ENCODE measurements at regions not wholly inside any gene's neighbourhood (a gene's known extent, or its start where the extent isn't known, plus 50 kb on each side); places are given as distances from the start of the nearest gene placed in this dataset.

DNA sequence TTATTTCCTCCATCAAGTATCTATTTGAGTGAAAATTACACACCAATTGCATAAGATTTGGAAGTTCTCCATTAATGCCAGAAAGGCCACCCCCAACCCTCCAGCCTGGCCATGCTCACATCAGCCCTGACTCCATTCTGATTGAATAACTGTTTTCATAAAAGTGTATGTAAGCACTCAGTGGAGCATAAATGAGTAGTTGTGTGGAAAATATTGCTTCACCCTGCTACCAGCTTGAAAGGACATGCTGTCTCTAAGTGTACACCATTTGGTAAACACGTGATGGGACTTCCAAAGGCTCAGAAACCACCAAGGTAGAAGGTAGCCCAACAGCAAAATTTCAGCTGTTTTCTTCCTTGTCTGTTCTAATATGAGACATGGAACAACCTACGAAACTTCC is 393.8 kb downstream of the ZNF385D start:
- no peak for DNase-seq

DNA sequence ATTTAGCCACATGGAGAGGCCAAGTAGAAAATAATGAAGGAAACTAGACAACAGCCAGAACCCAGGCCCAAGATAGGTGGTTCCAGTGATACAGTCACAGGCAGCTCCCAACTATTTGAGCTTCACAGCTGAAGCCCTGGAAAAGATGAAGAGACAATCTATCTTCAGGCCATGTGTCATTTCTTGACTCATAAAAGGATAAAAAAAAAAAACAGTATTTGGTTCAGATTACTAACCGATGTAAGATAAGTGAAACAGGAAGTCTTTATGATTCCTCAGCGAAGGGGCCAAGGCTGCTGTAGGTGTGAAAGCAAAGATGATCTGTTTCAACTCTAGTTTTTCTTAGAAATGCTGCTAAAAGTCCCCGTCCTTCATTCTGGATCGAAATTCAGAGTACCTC is 394.6 kb downstream of the ZNF385D start:
- no peak for DNase-seq

DNA sequence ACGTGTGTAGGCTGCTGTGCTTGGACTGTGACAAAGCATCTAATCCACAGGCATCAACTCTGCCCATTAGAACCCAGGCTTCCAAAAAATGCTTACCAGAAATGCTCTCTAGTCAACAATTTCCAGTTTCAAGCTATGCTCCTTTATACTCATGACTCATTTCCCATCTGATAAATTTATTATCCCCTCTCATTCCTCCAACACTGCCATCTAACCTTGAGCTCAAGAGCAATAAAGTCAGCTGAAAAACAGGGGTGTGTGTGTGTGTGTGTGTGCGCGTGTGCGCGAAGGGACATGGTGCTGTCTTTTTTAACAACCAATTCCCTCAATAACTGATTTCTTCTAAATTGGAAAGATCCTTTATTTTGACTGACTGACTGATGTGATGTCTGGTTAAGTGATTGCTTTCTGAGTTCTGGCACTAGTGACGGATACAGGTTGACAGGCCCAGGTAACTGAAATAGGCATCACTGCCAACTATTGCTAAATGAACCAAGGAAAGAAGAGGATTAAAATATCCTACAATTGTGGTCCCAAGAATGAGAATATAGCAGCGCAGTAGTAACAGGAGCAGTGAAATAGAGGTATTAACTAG is 405.5 kb downstream of the ZNF385D start:
- DNase-seq, result no peak

DNA sequence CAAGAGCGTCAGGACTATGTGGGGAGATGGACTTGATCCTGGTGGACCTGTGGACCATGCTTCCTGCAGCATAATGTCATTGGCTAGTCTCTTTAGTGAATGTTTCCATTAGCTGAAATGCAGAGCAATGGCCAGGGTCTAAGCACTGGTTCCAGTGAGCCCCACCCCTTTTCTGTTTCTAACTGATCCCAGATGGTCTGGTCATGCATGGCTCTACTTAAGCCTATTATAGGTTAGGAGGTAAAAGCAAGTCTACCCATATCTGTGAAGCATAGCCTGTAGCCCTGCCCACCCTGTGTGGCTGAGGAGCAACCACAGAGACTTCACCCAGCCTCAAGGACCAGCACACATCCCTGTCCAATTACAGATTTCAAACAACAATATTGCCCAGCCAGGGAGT is 419.2 kb downstream of the ZNF385D start:
- no peak for DNase-seq

DNA sequence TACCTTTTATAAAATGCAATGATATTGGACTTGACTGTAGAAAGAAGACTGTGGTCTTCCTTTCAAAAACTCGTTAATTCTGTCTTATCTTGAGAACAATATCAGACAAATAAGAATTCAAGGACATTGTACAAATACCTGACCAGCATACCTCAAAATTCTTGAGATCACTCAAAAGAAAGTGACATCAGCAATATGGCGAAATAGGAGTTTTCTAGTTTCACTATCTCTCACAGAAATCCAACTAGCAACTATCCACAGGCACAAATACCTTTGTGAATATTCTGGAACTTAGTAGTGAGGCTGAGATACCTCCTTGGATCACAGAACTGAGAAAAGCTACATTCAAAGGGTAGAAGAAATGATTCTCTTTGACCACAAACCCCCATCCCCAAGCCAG is 419.7 kb downstream of the ZNF385D start:
- no peak for DNase-seq

DNA sequence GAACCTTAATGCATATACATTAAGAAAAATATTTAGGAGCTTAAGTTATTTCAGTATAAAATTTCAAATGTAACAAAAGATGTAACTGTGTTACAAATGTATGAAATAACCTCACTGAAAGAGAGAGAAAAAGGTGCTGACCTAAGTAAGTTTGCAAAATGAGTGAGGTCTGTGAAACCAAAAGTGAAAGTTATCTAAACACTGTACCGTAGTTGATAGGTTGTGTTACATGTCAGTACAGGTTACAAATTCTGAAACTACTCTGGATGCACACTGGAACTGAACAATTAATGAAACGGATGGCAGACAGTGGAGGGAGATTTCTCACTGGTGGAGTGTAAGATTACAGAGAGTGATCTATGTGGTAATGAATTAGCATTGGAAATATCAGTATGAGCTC is 420.7 kb downstream of the ZNF385D start:
- DNase-seq, result no peak

DNA sequence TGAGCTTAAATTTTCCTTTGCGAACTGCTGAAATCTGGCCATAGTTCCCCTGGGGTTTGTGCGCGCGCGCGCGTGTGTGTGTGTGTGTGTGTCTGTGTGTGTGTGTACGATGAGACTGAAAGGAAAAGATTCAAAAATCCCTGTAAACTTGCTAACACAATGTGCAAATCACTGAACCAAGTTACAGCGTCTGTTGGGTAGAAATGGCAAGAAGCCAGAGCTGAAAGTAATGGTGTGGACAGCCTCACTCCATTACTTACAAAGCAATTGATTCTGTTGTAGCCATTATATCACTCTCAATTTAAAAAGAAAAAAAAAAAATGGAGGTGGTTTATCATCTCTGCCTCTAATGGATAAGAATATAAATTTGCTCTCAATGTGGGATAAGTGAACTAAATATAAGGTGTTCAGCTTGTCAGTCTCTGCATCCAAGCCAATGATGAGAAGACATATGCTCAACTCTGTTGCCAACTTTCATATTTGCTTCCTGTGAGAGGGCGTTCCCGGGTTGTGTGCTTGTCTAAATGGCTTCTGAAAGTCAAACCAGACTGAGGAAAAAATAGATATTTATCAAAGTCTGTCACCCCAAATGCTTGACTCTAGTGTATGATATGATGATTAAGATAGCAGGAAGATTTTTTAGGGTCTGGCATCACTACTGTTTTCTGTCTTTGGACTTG is 422.2 kb downstream of the ZNF385D start:
- DNase-seq, result no peak

DNA sequence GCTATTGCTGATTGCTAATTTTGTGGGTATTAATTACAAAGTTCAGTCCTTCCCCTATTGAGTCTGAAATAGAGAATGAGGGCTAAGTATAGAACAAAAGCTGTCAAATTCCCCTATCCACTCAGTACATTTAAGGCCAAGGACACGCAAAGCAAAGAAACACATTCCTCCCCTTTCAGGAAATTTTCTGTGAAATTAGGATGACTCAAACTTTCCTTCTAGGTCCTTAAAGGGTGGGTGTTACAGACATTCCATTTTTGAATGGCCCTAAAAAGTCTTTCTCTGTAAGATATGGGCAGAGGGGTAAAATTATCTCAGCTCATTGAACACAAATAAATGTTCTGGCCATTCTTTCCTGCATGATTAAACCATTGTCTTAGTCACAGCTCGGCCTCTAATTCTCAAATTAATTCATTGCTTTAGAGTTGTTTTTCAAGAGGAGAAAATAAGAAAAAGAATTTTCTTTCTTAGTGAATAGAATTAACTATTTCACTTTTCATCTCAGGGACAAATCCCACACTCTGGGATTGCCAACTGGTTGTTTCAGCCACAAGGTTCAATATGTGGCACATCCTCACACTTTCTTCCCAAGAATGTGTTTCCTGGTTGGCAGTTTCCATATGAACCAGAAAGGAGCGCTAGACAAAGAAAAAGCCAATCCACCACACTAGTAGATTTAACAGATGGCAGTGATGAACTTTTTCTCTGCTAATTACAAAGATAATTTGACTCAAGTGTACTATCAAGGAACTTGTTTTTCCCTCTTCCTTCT is 424.1 kb downstream of the ZNF385D start:
- no peak for DNase-seq

DNA sequence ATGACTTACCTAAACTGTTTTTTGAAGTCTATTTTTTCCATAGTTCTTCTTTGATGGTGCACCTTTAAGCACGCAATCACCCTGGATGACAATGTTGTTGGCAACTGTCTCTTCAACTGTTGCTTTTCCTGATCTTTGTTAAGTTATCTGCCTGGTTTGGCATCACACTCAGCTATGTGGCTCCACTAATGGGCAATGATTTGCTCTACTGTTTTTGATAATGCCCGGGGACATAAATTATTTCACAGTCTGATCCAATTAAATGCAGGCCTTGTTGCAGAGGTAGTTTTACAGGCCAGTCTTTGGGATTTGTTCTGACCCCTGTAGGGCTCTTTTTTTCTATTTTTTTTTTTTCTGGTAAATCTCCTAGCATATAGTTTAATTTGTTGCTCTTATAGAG is 436.3 kb downstream of the ZNF385D start:
- DNase-seq, result no peak

DNA sequence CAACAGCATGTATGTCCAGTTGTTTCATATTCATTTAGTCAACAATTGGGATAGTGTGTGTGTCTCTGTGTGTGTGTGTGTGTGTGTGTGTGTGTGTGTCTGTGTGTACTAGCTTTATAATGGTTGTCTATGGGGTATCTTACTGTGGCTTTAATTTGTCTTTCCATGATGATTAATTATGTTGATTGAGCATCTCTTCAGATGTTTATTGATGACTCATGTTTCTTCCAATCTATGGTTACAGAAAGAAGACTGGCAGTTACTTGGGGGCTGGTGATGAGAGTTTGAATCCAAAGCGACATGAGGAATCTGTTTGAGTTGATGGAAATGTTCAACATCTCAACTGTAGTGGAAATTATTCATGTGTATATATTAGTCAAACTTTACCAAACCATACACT is 440.1 kb downstream of the ZNF385D start:
- DNase-seq, result no peak

DNA sequence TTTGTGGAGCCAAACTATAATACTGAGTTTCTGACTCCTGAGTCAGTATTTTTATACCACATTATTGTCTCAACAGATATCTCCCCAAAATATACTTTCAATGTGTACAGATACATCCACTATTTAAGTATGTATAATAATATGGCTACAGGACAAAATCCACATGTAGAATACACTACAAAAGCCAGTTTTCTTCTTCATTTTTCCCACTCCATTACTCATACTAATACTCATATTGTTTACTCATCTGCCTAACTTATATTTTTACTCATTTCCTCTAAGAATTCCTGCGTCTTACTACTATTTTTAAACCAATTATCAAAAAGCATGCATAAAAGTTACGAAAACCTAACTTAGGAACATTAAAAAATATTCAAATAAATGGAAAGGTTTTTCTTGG is 440.8 kb downstream of the ZNF385D start:
- no peak for DNase-seq

DNA sequence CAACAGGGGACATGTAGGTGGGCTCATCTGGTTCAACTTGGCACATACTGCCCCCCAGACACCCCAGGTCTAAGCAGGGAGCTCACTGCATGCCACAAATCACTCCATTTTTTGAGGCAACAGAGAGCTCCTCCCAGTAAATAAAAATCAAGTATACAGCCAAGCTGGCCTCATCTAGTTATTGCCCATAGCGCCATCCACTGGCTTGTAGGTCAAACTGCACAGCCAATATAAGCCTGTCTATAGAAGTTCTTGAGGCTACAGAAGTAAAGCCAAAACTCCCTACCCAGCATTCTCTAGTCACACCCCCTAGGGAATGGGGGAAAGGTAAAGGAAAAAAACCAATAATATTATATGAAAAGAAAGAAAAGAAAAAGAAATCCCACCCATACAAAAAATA is 453.7 kb downstream of the ZNF385D start:
- DNase-seq, result no peak

DNA sequence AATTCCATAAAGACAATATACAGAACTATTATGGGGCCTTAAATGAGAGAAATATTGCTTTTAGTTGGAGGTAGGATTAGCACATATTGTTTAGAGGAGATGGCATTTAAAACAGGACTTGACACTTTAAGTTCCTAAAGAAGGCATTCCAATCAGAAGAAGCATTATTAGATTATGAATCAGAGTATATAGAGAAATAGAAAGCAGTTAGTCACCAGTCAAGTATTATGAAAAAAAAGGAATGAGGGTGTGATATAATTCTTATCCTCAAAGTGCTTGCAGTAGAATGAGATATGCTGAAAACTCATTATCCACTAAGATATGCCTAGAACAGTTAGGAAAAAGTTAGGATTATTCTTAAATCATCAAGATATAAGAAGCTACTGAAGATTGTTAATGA is 456.2 kb downstream of the ZNF385D start:
- DNase-seq, result no peak

DNA sequence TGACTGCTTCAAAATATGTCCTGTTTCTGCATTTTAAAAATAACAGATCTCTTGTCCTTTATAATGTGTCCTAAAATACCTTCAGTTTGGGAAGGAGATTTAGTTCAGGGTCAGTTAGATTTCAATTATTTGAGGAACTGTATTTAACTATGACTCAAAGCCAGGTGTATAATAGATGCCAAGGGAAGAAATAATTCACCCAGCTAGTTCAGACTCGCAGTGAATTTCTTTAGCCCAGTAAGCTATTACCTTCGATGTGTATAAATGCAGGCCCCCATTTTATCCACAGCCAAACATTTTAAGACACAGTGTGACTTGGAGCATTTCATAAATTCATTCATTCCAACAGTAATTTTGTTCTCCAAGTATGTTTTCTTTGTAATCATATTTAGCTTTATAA is 458.0 kb downstream of the ZNF385D start:
- no peak for DNase-seq

DNA sequence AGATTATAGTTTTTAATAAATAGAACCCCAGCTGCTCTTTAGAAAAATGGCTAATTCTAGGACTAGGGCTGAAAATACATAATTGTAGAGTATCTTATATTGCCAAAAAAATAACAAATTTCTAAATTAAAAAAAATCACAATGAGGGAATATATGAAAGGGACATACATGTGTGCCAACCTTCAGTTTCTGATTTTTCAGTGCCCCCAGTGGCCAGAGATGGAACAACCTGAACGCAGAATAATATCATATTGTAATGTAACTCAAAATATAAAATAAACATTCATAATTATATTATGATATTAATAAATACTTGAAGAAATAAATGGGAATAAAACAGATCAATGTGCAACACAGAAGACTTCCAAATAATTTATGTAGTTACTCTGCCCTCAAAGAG is 460.5 kb downstream of the ZNF385D start:
- no peak for DNase-seq

DNA sequence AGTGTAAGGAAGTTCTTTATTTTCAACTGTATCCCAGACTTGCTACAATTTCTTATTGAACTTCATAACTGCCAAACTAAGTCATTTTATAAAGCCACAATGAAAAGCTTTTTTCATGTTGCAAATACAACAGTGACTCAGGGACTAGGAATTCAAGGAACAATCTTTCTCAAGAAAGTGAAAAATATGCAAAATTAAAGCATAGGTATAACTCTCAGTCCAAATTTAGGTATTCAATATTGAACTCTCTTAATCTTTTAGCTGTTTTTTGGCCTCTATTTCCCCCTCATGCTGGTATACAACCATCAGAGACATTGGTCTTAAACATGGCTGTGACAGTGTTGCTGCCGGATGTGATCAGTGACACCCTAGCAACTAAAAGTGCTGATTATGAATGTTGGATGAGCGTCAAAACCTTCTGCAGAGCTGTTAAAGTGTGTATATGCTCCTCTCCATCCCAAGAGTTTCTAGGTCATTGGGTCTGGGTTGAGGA is 476.9 kb downstream of the ZNF385D start:
- DNase-seq, result no peak

DNA sequence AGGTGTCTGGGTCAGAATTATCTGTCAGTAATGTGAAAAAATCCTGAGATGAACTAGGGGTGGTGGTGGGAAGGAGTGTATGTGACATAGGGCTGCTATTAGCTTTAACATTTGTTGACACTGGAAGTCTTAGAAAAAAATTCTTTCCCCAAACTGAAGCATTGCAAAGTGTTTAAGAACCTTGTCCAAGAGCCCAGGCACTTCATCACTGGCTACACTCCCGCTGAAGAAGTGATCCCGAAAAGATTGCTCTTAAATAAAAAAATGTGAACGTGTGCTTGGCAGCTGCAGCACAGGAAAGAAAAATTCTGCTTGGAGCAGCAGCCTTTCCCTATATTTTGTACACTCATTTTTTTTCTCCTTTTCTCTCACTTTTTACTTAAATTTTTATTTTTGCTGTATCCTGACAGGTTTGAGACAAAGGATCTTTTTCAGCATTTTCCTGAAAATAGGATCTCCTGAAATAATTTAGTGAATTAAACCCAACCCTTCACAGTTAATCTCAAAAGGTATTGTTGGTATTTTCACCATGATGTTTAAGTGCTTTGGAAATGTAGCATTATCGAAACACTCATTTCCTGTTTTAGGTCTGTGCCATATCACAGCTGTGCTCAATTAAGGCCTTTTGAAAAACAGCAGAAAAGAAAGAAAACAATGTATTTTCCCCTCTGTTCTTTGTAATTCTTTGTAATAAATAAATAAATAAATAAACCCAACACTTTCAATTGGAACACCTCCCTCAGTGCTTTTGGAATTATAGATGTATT is 477.6 kb downstream of the ZNF385D start:
- DNase-seq, result no peak

DNA sequence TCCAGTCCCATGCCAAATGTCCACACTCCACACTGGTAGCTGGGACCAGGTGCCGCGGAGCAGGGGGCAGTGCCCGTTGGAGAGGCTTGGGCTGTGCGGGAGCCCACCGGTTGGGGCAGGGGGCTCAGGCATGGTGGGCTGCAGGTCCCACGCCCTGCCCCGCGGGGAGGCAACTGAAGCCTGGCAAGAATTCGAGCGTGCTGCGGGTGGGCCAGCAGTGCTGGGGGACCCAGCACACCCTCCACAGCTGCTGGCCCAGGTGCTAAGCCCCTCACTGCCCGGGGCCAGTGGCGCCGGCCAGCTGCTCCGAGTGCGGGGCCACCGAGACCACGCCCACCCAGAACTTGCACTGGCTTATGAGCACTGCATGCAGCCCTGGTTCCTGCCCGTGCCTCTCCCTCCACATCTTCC is 479.4 kb downstream of the ZNF385D start:
- no peak for DNase-seq

DNA sequence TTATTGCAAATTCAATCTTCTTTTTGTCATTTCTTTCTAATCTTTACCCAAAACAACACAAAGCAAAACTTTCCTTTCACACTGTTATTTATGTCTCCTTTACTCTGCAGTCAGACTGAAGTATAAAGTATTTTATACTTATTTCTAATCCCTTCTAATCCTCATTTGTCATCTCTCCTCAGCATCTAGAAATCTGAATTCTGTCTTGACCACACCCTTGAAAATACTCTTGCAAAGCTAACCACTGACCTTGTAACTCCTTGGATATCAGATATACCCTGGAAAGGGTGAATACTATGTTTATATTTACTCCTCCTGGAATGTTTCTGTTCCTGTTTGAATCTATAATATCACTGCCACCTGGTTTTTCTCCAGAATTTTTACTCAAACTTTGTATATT is 481.1 kb downstream of the ZNF385D start:
- no peak for DNase-seq

DNA sequence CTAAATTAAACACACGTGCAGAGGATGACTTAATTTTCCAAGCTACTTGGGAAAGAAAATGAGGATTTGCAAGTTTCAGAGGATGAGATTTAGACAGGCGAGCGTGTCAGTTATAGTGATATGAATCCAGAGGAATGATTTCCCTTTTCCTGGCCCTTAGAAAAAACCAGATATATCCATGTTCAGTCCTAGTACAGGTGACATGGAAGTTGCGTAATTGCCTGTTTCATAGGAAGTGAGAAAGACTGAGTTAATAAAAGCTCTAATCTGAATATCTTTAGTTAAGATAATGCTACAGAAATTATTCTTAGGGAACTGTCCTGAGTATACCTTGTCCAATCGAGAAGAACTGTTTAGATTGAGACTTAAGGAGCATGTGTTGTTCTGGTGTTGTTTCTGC is 490.5 kb downstream of the ZNF385D start:
- no peak for DNase-seq

DNA sequence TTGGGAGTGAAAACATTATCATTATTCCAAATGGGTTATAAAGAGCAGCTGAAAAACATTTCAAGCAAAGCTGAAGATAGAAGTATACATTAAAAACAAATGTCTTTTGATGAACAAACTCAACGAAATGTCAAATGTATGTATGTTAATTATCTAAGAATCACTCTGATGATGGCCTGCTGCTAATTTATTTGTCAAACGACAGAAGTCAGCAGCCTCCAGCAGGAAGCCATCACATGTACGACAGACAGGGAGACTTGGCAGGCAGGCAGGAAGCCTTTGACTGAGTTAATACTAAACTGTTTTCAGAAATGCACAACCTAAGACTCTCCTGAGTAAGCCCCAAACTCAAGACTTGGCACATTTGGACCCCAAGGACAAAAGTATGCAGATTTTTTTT is 491.1 kb downstream of the ZNF385D start:
- DNase-seq, result no peak

DNA sequence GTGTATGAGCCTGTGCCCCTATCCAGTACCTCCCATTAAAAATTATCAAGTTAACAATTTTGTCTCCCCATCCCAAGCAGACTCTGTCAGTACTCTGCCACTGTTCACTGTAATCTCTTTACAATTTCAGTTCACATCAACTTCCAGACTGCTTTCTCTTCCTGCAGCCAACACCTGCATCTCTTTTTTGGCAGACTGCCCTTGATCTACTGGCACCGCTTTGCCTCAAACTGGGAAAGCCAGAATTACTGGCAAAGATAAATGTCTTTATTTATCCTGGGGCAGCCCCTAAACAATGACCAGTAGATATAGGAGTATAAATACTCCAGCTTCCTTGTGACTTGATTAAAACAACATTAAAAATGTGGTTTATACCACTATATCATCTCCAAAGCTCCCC is 494.1 kb downstream of the ZNF385D start:
- DNase-seq, result no peak

DNA sequence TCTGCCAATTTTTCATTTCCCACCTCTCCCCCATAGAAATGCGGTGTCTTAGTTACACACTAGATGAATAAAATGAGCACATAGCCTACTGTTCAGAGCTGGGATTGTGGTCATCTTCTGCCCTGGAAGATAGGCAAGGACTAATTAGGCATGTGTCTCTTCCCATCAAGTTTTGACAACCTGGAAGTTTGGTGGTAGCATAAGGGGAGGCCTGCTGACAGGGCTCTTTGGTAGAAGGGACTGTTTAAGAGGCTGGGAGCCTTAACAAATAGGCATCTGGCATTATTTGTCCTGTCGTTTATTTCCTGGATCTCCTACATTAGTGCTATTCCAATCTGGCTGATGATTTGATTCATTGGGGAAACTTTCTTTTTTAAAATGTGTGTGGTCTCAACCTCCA is 512.3 kb downstream of the ZNF385D start:
- DNase-seq, result no peak

DNA sequence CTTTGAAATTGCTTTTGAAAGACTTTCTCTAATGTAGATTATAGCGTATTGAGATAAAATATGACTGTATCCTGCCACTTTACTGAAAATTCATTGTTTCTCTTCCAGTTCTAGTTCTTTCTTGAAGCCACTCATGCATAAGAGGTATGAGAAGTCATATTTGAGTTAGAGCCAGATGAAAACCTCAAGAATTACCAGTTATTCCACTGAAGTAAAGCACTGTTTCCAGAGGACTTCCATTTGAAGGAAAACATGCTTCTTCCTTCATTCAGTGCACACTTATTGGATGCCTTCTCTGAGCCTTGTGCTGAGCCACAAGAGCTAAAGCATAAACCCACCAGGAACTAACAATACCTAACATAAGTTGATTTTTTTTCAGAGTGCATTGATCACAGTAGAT is 513.4 kb downstream of the ZNF385D start:
- no peak for DNase-seq
